ENCODE measurements at regions not wholly inside any gene's neighbourhood (a gene's known extent, or its start where the extent isn't known, plus 50 kb on each side); places are given as distances from the start of the nearest gene placed in this dataset.

- Histone ChIP-seq H4K20me1 (ENCODE audit: insufficient read depth, low read length) (no peaks in the 10 kb centered on the region), H3K4me3 (replicated peaks in 1 of 3; ENCODE audit: low read depth in 2 of 3, low read length in 3 of 3) (no peak overlapping the region), H3K36me3 (replicated peaks in 1 of 2; ENCODE audit: control insufficient read depth in 1 of 2, insufficient read depth in 2 of 2, low read length in 2 of 2) (no peaks in the 10 kb centered on the region), H2AFZ (ENCODE audit: insufficient read depth, low read depth, low read length, poor library complexity, severe bottlenecking) (no peak overlapping the region), H3K4me1 (ENCODE audit: control insufficient read depth in 1 of 2, insufficient read depth in 2 of 2, low read length in 2 of 2) (no peaks in the 10 kb centered on the region), H3K9ac (ENCODE audit: insufficient read depth, low read length, poor library complexity, severe bottlenecking) (no peak overlapping the region), H3K4me2 (replicated peaks; ENCODE audit: extremely low read depth, low read length, poor library complexity, severe bottlenecking) (no peak overlapping the region), H3K27me3 (ENCODE audit: control insufficient read depth in 2 of 2, insufficient read depth in 2 of 2, low read length in 2 of 2) (no peaks in the 10 kb centered on the region), H3K79me2 (ENCODE audit: insufficient read depth, low read length) (no peaks in the 10 kb centered on the region), H3K9me3 (replicated peaks in 1 of 2; ENCODE audit: control insufficient read depth in 1 of 2, insufficient read depth in 1 of 2, low read length in 2 of 2) (no peaks in the 10 kb centered on the region), H3K27ac (ENCODE audit: low read depth in 1 of 2, low read length in 2 of 2) (no peak overlapping the region)
- intact Hi-C loops (cut with micrococcal nuclease): no loop called here
- no peaks in the 10 kb centered on the region for H3K4me1 Mint-ChIP-seq
- WGBS (ENCODE audit: insufficient coverage): no CpG with 5 or more reads among the region's 3 CpGs
- no peak for DNase-seq
- H3K27ac Mint-ChIP-seq: no peak overlapping the region
- peaks cover 0 to 4% (median 0%) of the 10 kb centered on the region in 7 donors for H3K9me3 Mint-ChIP-seq
- no peak overlapping the region for H3K4me3 Mint-ChIP-seq
- H3K27me3 Mint-ChIP-seq (ENCODE audit: low read depth in 3 of 3): peaks cover 0 to 3% (median 0%) of the 10 kb centered on the region in 3 donors
- TF ChIP-seq CTCF (IDR thresholded peaks at IDR 0.05): no peak
- H3K36me3 Mint-ChIP-seq: no peaks in the 10 kb centered on the region
Measured at GRCh38 chr4:11702886-11703557, 274.3 kb upstream of the HS3ST1 start.

- H3K36me3 Mint-ChIP-seq: no peaks in the 10 kb centered on the region
- Histone ChIP-seq H3K27ac (ENCODE audit: low read depth in 1 of 2, low read length in 2 of 2) (no peak overlapping the region), H3K4me1 (ENCODE audit: control insufficient read depth in 1 of 2, insufficient read depth in 2 of 2, low read length in 2 of 2) (no peaks in the 10 kb centered on the region), H3K4me3 (replicated peaks in 1 of 3; ENCODE audit: low read depth in 2 of 3, low read length in 3 of 3) (no peak overlapping the region), H3K9me3 (replicated peaks in 1 of 2; ENCODE audit: control insufficient read depth in 1 of 2, insufficient read depth in 1 of 2, low read length in 2 of 2) (no peaks in the 10 kb centered on the region), H3K27me3 (ENCODE audit: control insufficient read depth in 2 of 2, insufficient read depth in 2 of 2, low read length in 2 of 2) (no peaks in the 10 kb centered on the region), H3K4me2 (replicated peaks; ENCODE audit: extremely low read depth, low read length, poor library complexity, severe bottlenecking) (no peak overlapping the region), H3K9ac (ENCODE audit: insufficient read depth, low read length, poor library complexity, severe bottlenecking) (no peak overlapping the region), H2AFZ (ENCODE audit: insufficient read depth, low read depth, low read length, poor library complexity, severe bottlenecking) (no peak overlapping the region), H3K79me2 (ENCODE audit: insufficient read depth, low read length) (no peaks in the 10 kb centered on the region), H4K20me1 (ENCODE audit: insufficient read depth, low read length) (no peaks in the 10 kb centered on the region), H3K36me3 (replicated peaks in 1 of 2; ENCODE audit: control insufficient read depth in 1 of 2, insufficient read depth in 2 of 2, low read length in 2 of 2) (no peaks in the 10 kb centered on the region)
- H3K27me3 Mint-ChIP-seq (ENCODE audit: low read depth in 3 of 3): peaks cover 0 to 3% (median 0%) of the 10 kb centered on the region in 3 donors
- intact Hi-C loops (cut with micrococcal nuclease): no loop called here
- H3K4me1 Mint-ChIP-seq: no peaks in the 10 kb centered on the region
- no peak overlapping the region for H3K27ac Mint-ChIP-seq
- 96% methylated on average over 5 of the region's 14 CpGs for WGBS (ENCODE audit: insufficient coverage)
- peaks cover 0 to 2% (median 0%) of the 10 kb centered on the region in 7 donors for H3K9me3 Mint-ChIP-seq
- no peak overlapping the region for H3K4me3 Mint-ChIP-seq
- TF ChIP-seq CTCF (IDR thresholded peaks at IDR 0.05): no peak
- DNase-seq: no peak
Measured at GRCh38 chr4:11701966-11702725, 273.5 kb upstream of the HS3ST1 start.
